H1 (cell line): ENCODE measurements at regions not wholly inside any gene's neighbourhood (a gene's known extent, or its start where the extent isn't known, plus 50 kb on each side); places are given as distances from the start of the nearest gene placed in this dataset.

ENCODE experiments used
- CREB1 ChIP-seq: IDR thresholded peaks from 2 replicates; pipeline ENCODE4 v1.6.1; 2012; ENCODE audit warnings: inconsistent platforms
- EP300 ChIP-seq, 2 experiments: IDR thresholded peaks; 1 replicate in 1 of 2; 2 replicates in 1 of 2; pipeline ENCODE4 v1.6.1; 2011 to 2012; ENCODE audit warnings: low read depth in 2 of 2, low read length in 2 of 2, mild to moderate bottlenecking in 2 of 2, borderline replicate concordance in 1 of 2, inconsistent platforms in 1 of 2, moderate library complexity in 1 of 2
- SIN3A ChIP-seq, 2 experiments: IDR thresholded peaks in 1 of 2; conservative IDR thresholded peaks in 1 of 2; 2 replicates each; pipeline ENCODE4 v1.6.1; 2011 to 2012; ENCODE audit warnings: low read length in 2 of 2, improper control_type of control experiment in 1 of 2, low read depth in 1 of 2, mild to moderate bottlenecking in 1 of 2
- TF ChIP-seq, protein P1 (sequence below): IDR thresholded peaks from 2 replicates; pipeline ENCODE4 v1.6.1; 2011; ENCODE audit warnings: low read length, improper control_type of control experiment

DNA sequence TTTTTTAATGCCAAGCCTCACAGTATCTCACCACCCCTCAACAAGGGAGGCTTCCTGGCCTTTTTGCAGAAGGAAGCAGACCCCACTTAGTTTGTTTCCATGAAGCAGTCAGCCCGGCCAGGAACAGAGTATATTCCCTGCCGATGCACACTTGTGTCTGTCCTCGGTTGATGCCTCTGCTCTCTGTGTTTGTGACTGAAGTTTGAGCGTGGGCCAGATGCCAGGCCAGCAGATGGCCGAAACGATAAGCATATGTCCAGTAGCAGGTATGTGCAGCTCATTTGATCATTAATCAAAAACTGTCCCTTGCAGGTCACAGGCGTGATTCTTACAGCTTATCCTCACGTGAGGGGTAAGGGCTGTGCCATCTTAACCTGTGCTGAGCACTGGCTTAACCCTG lies 144.0 kb downstream of the IRS2 start (continued):
- TF ChIP-seq, protein P1, sequence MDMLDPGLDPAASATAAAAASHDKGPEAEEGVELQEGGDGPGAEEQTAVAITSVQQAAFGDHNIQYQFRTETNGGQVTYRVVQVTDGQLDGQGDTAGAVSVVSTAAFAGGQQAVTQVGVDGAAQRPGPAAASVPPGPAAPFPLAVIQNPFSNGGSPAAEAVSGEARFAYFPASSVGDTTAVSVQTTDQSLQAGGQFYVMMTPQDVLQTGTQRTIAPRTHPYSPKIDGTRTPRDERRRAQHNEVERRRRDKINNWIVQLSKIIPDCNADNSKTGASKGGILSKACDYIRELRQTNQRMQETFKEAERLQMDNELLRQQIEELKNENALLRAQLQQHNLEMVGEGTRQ, result no peak
- no peak for TF ChIP-seq CREB1
- TF ChIP-seq SIN3A (conservative IDR thresholded peaks at IDR 0.05 in 1 of 2, IDR thresholded peaks at IDR 0.05 in 1 of 2; ENCODE audit: low read depth in 1 of 2, low read length in 2 of 2), result no peak
- no peak for TF ChIP-seq EP300 (IDR thresholded peaks at IDR 0.05; ENCODE audit: borderline replicate concordance in 1 of 2, low read depth in 2 of 2, low read length in 2 of 2)
- TF ChIP-seq, all 59 proteins: peak for 0
